ENCODE measurements at regions not wholly inside any gene's neighbourhood (a gene's known extent, or its start where the extent isn't known, plus 50 kb on each side); places are given as distances from the start of the nearest gene placed in this dataset.

GRCh38 chr2:194603429-194603828 lies 1053.6 kb upstream of the SLC39A10 start:
- DNase-seq (ENCODE audit: low read depth) = no peak
- TF ChIP-seq CTCF (IDR thresholded peaks at IDR 0.05; ENCODE audit: insufficient read depth, low read length) = no peak
- H3K4me3 ChIP-seq (ENCODE audit: low read depth, low read length) = no peak overlapping the region

- no peak overlapping the region for H3K4me3 ChIP-seq (ENCODE audit: low read depth, low read length)
- DNase-seq (ENCODE audit: low read depth) = no peak
- TF ChIP-seq CTCF (IDR thresholded peaks at IDR 0.05; ENCODE audit: insufficient read depth, low read length) = no peak
These were observed 1054.3 kb upstream of the SLC39A10 start for GRCh38 chr2:194602750-194603149.

- TF ChIP-seq CTCF (IDR thresholded peaks at IDR 0.05; ENCODE audit: insufficient read depth, low read length) = no peak
- H3K4me3 ChIP-seq (ENCODE audit: low read depth, low read length) = no peak overlapping the region
- DNase-seq (ENCODE audit: low read depth) = no peak
These were observed 1065.8 kb upstream of the SLC39A10 start for GRCh38 chr2:194591192-194591591.

GRCh38 chr2:194587739-194588270 lies 1069.2 kb upstream of the SLC39A10 start:
- H3K4me3 ChIP-seq (ENCODE audit: low read depth, low read length) = no peak overlapping the region
- TF ChIP-seq CTCF (IDR thresholded peaks at IDR 0.05; ENCODE audit: insufficient read depth, low read length) = no peak
- DNase-seq (ENCODE audit: low read depth) = no peak

- DNase-seq (ENCODE audit: low read depth) = no peak
- TF ChIP-seq CTCF (IDR thresholded peaks at IDR 0.05; ENCODE audit: insufficient read depth, low read length) = no peak
- no peak overlapping the region for H3K4me3 ChIP-seq (ENCODE audit: low read depth, low read length)
These were observed 1089.4 kb upstream of the SLC39A10 start for GRCh38 chr2:194567661-194568017.

- TF ChIP-seq CTCF (IDR thresholded peaks at IDR 0.05; ENCODE audit: insufficient read depth, low read length) = no peak
- no peak overlapping the region for H3K4me3 ChIP-seq (ENCODE audit: low read depth, low read length)
- no peak for DNase-seq (ENCODE audit: low read depth)
These were observed 1089.9 kb upstream of the SLC39A10 start for GRCh38 chr2:194566907-194567660.

GRCh38 chr2:194564422-194564821 lies 1092.6 kb upstream of the SLC39A10 start:
- no peak for DNase-seq (ENCODE audit: low read depth)
- no peak overlapping the region for H3K4me3 ChIP-seq (ENCODE audit: low read depth, low read length)
- TF ChIP-seq CTCF (IDR thresholded peaks at IDR 0.05; ENCODE audit: insufficient read depth, low read length) = no peak

Measured in fibroblast of the aortic adventitia (primary cell).